H9 (cell line): ENCODE measurements at regions not wholly inside any gene's neighbourhood (a gene's known extent, or its start where the extent isn't known, plus 50 kb on each side); places are given as distances from the start of the nearest gene placed in this dataset.

Experiments used
- DNase-seq: peaks from one replicate; pipeline ENCODE4 v3.0.0-alpha.2; 2017
- H2AFZ ChIP-seq: one replicate; pipeline ENCODE4 v1.6.1; 2013; ENCODE audit warnings: mild to moderate bottlenecking, low read length, control low read depth, moderate library complexity
- H2AK5ac ChIP-seq: 2 replicates; pipeline ENCODE4 v1.6.1; 2013; ENCODE audit warnings: low read length, control low read depth, mixed read lengths; ENCODE audit not compliant: insufficient read length
- H2BK120ac ChIP-seq: one replicate; pipeline ENCODE4 v1.6.1; 2013; ENCODE audit warnings: low read depth, mild to moderate bottlenecking, low read length, control low read depth, inconsistent platforms; ENCODE audit not compliant: poor library complexity, severe bottlenecking
- H2BK12ac ChIP-seq: 2 replicates; pipeline ENCODE4 v1.6.1; 2013; ENCODE audit warnings: low read length, control low read depth, mixed read lengths, low read depth; ENCODE audit not compliant: insufficient read length
- H2BK15ac ChIP-seq: 2 replicates; pipeline ENCODE4 v1.6.1; 2013; ENCODE audit warnings: low read depth, low read length, control low read depth
- H2BK20ac ChIP-seq: one replicate; pipeline ENCODE4 v1.6.1; 2013; ENCODE audit warnings: low read depth, mild to moderate bottlenecking, low read length, control low read depth, inconsistent platforms; ENCODE audit not compliant: poor library complexity, severe bottlenecking
- H2BK5ac ChIP-seq: 2 replicates; pipeline ENCODE4 v1.6.1; 2013; ENCODE audit warnings: low read length, control low read depth, mixed read lengths; ENCODE audit not compliant: insufficient read length
- H3K14ac ChIP-seq: 2 replicates; pipeline ENCODE4 v1.6.1; 2013; ENCODE audit warnings: low read length, control low read depth; ENCODE audit not compliant: insufficient read depth
- H3K18ac ChIP-seq: 2 replicates; pipeline ENCODE4 v1.6.1; 2013; ENCODE audit warnings: low read depth, mild to moderate bottlenecking, mixed read lengths, low read length, control low read depth; ENCODE audit not compliant: insufficient read length
- H3K23ac ChIP-seq: 2 replicates; pipeline ENCODE4 v1.6.1; 2013; ENCODE audit warnings: low read length, control low read depth, mixed read lengths, low read depth; ENCODE audit not compliant: insufficient read length
- H3K23me2 ChIP-seq: 2 replicates; pipeline ENCODE4 v1.6.1; 2013; ENCODE audit warnings: low read depth, mild to moderate bottlenecking, mixed read lengths, low read length, control low read depth; ENCODE audit not compliant: insufficient read length, poor library complexity, severe bottlenecking
- H3K27ac ChIP-seq: 2 replicates; pipeline ENCODE4 v1.5.1; 2013; ENCODE audit warnings: low read length, control low read depth, mixed read lengths, low read depth; ENCODE audit not compliant: insufficient read length
- H3K27me3 ChIP-seq: 2 replicates; pipeline ENCODE4 v1.6.1; 2013; ENCODE audit warnings: low read length, control low read depth, inconsistent platforms; ENCODE audit not compliant: insufficient read depth
- H3K4ac ChIP-seq: 2 replicates; pipeline ENCODE4 v1.6.1; 2013; ENCODE audit warnings: low read depth, mild to moderate bottlenecking, control low read depth, inconsistent platforms, low read length, moderate library complexity
- H3K4me1 ChIP-seq: 2 replicates; pipeline ENCODE4 v1.6.1; 2013; ENCODE audit warnings: low read length, control low read depth, inconsistent platforms; ENCODE audit not compliant: insufficient read depth
- H3K4me2 ChIP-seq: 2 replicates; pipeline ENCODE4 v1.6.1; 2013; ENCODE audit warnings: low read length, control low read depth, mixed read lengths; ENCODE audit not compliant: insufficient read length, insufficient read depth
- H3K56ac ChIP-seq: 2 replicates; pipeline ENCODE4 v1.6.1; 2013; ENCODE audit warnings: low read depth, mild to moderate bottlenecking, mixed read lengths, low read length, control low read depth; ENCODE audit not compliant: insufficient read length
- H3K79me1 ChIP-seq: 2 replicates; pipeline ENCODE4 v1.6.1; 2013; ENCODE audit warnings: low read depth, mild to moderate bottlenecking, moderate library complexity, low read length, control low read depth, inconsistent platforms; ENCODE audit not compliant: insufficient read depth, poor library complexity, severe bottlenecking
- H3K79me2 ChIP-seq: 2 replicates; pipeline ENCODE4 v1.6.1; 2013; ENCODE audit warnings: low read length, control low read depth, inconsistent platforms; ENCODE audit not compliant: insufficient read depth
- H3K9ac ChIP-seq: 2 replicates; pipeline ENCODE4 v1.6.1; 2013; ENCODE audit warnings: low read length, control low read depth, mixed read lengths; ENCODE audit not compliant: insufficient read length; ENCODE audit errors: extremely low read depth
- H3K9me3 ChIP-seq: one replicate; pipeline ENCODE4 v1.6.1; 2013; ENCODE audit warnings: low read depth, low read length, inconsistent platforms; ENCODE audit not compliant: control insufficient read depth
- H3T11ph ChIP-seq: one replicate; pipeline ENCODE4 v1.6.1; 2013; ENCODE audit warnings: mild to moderate bottlenecking, low read length, control low read depth, inconsistent platforms
- H4K20me1 ChIP-seq: one replicate; pipeline ENCODE4 v1.6.1; 2013; ENCODE audit not compliant: control insufficient read depth, insufficient read length, insufficient read depth
- H4K5ac ChIP-seq: 2 replicates; pipeline ENCODE4 v1.6.1; 2013; ENCODE audit warnings: low read depth, mild to moderate bottlenecking, mixed read lengths, low read length, control low read depth; ENCODE audit not compliant: insufficient read length
- H4K8ac ChIP-seq: replicated peaks from 2 replicates; pipeline ENCODE4 v1.6.1; 2013; ENCODE audit warnings: low read length, control low read depth, mixed read lengths, low read depth; ENCODE audit not compliant: insufficient read length
- H4K91ac ChIP-seq: 2 replicates; pipeline ENCODE4 v1.6.1; 2013; ENCODE audit warnings: low read depth, mild to moderate bottlenecking, moderate library complexity, mixed read lengths, low read length, control low read depth; ENCODE audit not compliant: insufficient read length
- H3K27ac Mint-ChIP-seq, 3 experiments: 2 replicates in 2 of 3; 3 replicates in 1 of 3; pipeline ENCODE4 v1.8.0; 2020 to 2021; ENCODE audit warnings: mixed read lengths in 3 of 3, mild to moderate bottlenecking in 1 of 3, moderate library complexity in 1 of 3
- H3K27me3 Mint-ChIP-seq: 2 replicates; pipeline ENCODE4 v1.8.0; 2021; ENCODE audit warnings: low read depth, mild to moderate bottlenecking, moderate library complexity, mixed read lengths
- H3K36me3 Mint-ChIP-seq, 3 experiments: 2 replicates in 2 of 3; 3 replicates in 1 of 3; pipeline ENCODE4 v1.8.0; 2020 to 2021; ENCODE audit warnings: low read depth in 3 of 3, mixed read lengths in 3 of 3; ENCODE audit not compliant: insufficient read depth in 1 of 3
- H3K4me1 Mint-ChIP-seq, 2 experiments: 2 replicates each; pipeline ENCODE4 v1.8.0; 2020; ENCODE audit warnings: mixed read lengths in 2 of 2
- H3K4me3 Mint-ChIP-seq, 2 experiments: 2 replicates in 1 of 2; 3 replicates in 1 of 2; pipeline ENCODE4 v1.8.0; 2020 to 2021; ENCODE audit warnings: mild to moderate bottlenecking in 2 of 2, mixed read lengths in 2 of 2, moderate library complexity in 1 of 2
- H3K9me3 Mint-ChIP-seq, 2 experiments: 2 replicates in 1 of 2; 3 replicates in 1 of 2; pipeline ENCODE4 v1.8.0; 2020; ENCODE audit warnings: mild to moderate bottlenecking in 2 of 2, mixed read lengths in 2 of 2, moderate library complexity in 1 of 2
- CTCF ChIP-seq: fragments of 200-600 bp; sonication (generic); conservative IDR thresholded peaks from 3 replicates; pipeline ENCODE4 v1.8.0; 2021; ENCODE audit warnings: antibody characterized with exemption, mild to moderate bottlenecking
- WGBS: extraction: QIAGEN DNeasy Blood & Tissue Kit; methylation state at CpG from one replicate; pipeline ENCODE4 v1.1.7; 2013; ENCODE audit warnings: missing lambda C conversion rate, low lambda C conversion rate, mixed read lengths; ENCODE audit not compliant: insufficient read length; ENCODE audit errors: extremely low coverage; 5-methylcytosine and 5-hydroxymethylcytosine counted together

GRCh38 chr2:217168496-217168895 is 308.6 kb upstream of the TNP1 start:
- no peaks in the 10 kb centered on the region for H3K79me2 ChIP-seq
- no peak overlapping the region for H3T11ph ChIP-seq
- Mint-ChIP-seq H3K4me1 (no peaks in the 10 kb centered on the region), H3K27ac (no peak overlapping the region), H3K27me3 (peaks cover 7% of the 10 kb centered on the region), H3K36me3 (no peaks in the 10 kb centered on the region; a peak in 1 of 7 replicates), H3K4me3 (no peak overlapping the region), H3K9me3 (peaks cover 0 to 9% of the 10 kb centered on the region in 2 experiments; a peak in 1 of 5 replicates)
- H2BK15ac ChIP-seq: no peak overlapping the region
- H3K23ac ChIP-seq: no peak overlapping the region
- no peak overlapping the region for H3K14ac ChIP-seq
- no peaks in the 10 kb centered on the region for H3K27me3 ChIP-seq
- no peak overlapping the region for H3K4ac ChIP-seq
- no peak overlapping the region for H2BK20ac ChIP-seq
- H3K9me3 ChIP-seq: no peaks in the 10 kb centered on the region
- H2AFZ ChIP-seq: no peak overlapping the region
- no peak overlapping the region for H2BK120ac ChIP-seq
- H2AK5ac ChIP-seq: no peak overlapping the region
- no peak overlapping the region for H4K5ac ChIP-seq
- no peak for DNase-seq
- no peak overlapping the region for H3K18ac ChIP-seq
- H3K23me2 ChIP-seq: no peaks in the 10 kb centered on the region
- H4K91ac ChIP-seq: no peak overlapping the region
- H2BK5ac ChIP-seq: no peak overlapping the region
- H3K56ac ChIP-seq: no peak overlapping the region
- H3K9ac ChIP-seq: no peak overlapping the region
- no peaks in the 10 kb centered on the region for H4K20me1 ChIP-seq
- TF ChIP-seq CTCF: no peak
- H2BK12ac ChIP-seq: no peak overlapping the region
- H3K4me1 ChIP-seq: no peaks in the 10 kb centered on the region
- no peak overlapping the region for H3K27ac ChIP-seq
- H3K79me1 ChIP-seq: no peaks in the 10 kb centered on the region
- no peak overlapping the region for H3K4me2 ChIP-seq
- no CpG with 5 or more reads among the region's 1 CpG for WGBS
- no peak overlapping the region for H4K8ac ChIP-seq
